ENCODE measurements at regions not wholly inside any gene's neighbourhood (a gene's known extent, or its start where the extent isn't known, plus 50 kb on each side); places are given as distances from the start of the nearest gene placed in this dataset.
A peak's percentile ranks its signal among the peaks of the same experiment; 100 is the strongest.

DNA sequence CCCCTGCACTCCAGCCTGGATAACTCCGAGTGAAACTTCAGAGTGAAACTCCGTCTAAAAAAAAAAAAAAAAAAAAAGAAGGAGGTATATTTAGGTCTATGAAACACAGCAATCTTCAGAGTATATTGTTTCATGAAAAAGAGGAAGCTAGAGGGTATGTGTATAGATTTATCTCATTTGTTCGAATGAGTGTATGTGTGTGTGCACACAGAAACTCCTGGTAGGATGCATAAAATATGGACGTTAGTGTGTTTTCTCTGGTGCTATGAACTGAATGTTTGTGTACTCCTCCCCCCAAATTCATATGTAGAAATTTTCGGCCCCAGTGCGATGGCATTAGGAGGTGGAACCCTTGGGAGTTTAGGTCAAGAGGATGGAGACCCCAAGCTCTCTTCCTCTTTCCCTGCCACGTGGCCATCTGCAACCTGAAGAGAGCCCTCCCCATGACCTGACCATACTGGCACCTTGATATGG, 98.6 kb upstream of the KLF13 start:
- intact Hi-C loops (cut with DNase I): no loop called here
- Histone ChIP-seq H3K27ac (no peak overlapping the region), H3K9me3 (no peaks in the 10 kb centered on the region), H3K4me1 (peaks cover 15% of the 10 kb centered on the region), H3K4me3 (no peak overlapping the region), H3K27me3 (no peaks in the 10 kb centered on the region), H3K36me3 (no peaks in the 10 kb centered on the region)
- DNase-seq: no peak
- TF ChIP-seq, protein P1, sequence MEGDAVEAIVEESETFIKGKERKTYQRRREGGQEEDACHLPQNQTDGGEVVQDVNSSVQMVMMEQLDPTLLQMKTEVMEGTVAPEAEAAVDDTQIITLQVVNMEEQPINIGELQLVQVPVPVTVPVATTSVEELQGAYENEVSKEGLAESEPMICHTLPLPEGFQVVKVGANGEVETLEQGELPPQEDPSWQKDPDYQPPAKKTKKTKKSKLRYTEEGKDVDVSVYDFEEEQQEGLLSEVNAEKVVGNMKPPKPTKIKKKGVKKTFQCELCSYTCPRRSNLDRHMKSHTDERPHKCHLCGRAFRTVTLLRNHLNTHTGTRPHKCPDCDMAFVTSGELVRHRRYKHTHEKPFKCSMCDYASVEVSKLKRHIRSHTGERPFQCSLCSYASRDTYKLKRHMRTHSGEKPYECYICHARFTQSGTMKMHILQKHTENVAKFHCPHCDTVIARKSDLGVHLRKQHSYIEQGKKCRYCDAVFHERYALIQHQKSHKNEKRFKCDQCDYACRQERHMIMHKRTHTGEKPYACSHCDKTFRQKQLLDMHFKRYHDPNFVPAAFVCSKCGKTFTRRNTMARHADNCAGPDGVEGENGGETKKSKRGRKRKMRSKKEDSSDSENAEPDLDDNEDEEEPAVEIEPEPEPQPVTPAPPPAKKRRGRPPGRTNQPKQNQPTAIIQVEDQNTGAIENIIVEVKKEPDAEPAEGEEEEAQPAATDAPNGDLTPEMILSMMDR (IDR thresholded peaks at IDR 0.05): no peak
- ATAC-seq: no peak

- Histone ChIP-seq H3K27ac (no peak overlapping the region), H3K4me3 (no peak overlapping the region), H3K4me1 (peaks cover 5% of the 10 kb centered on the region), H3K9me3 (no peaks in the 10 kb centered on the region), H3K27me3 (no peaks in the 10 kb centered on the region), H3K36me3 (no peaks in the 10 kb centered on the region)
- peak; percentile 94 for ATAC-seq
- TF ChIP-seq, protein P1 (IDR thresholded peaks at IDR 0.05): no peak
- peak; percentile 81 for DNase-seq
- intact Hi-C loops (cut with DNase I): no loop called here
Observed at GRCh38 chr15:31228980-31229826, 97.4 kb upstream of the KLF13 start.

DNA sequence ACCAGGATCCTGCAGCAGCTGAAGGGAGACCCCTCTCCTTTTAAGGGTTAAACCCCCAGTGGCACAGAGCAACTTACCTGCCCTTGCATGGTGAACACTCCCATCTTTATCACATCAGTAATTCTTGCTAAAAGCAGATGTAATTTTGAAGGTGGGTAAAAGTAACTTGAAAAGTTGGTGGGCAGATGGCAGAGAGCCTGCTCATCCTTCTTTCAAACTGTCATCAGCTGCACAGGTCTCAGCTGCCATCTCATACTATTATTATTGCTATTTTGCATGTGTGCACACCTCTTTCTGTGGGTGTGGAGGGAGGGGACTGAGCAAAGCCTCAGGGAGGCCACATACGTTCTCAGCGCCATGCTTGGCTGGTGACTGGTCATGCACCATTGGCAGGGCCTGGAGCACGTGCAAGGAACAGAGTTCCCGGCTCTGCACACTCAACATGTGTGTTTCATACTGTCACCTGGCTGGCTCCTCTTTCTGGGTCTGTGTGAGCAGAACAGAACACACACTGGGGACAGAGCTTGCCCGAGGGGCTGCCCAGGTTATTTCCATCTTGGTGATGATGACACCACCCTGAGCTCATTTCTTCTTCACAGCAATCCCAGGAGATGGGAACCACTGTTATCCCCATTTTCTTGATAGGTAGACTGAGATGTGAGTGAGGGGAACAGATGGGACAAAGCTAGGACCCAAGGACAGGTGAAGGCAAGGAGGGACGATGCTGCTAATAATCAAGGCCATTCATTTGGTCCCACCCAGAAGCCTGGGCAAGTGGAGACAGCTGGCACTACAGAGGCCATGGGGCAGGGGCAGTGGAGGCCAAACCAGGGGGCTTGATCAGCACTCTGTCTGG, 95.8 kb upstream of the KLF13 start:
- intact Hi-C loops (cut with DNase I): no loop called here
- TF ChIP-seq, protein P1 (IDR thresholded peaks at IDR 0.05): no peak
- ATAC-seq: no peak

GRCh38 chr15:31234815-31235214, 91.8 kb upstream of the KLF13 start:
- DNase-seq: no peak
- no peaks in the 10 kb centered on the region for H3K36me3 ChIP-seq
- H3K27ac ChIP-seq: no peak overlapping the region
- intact Hi-C loops (cut with DNase I): no loop called here
- H3K27me3 ChIP-seq: no peaks in the 10 kb centered on the region
- TF ChIP-seq, protein P1 (IDR thresholded peaks at IDR 0.05): no peak
- no peaks in the 10 kb centered on the region for H3K9me3 ChIP-seq
- H3K4me1 ChIP-seq: peaks cover 20% of the 10 kb centered on the region
- no peak overlapping the region for H3K4me3 ChIP-seq
- no peak for ATAC-seq

More for the DNA sequence above, 95.8 kb upstream of the KLF13 start:
- Histone ChIP-seq H3K27ac (no peak overlapping the region), H3K4me3 (no peak overlapping the region), H3K9me3 (no peaks in the 10 kb centered on the region), H3K27me3 (no peaks in the 10 kb centered on the region), H3K4me1 (peaks cover 5% of the 10 kb centered on the region), H3K36me3 (no peaks in the 10 kb centered on the region)
- no peak for DNase-seq

DNA sequence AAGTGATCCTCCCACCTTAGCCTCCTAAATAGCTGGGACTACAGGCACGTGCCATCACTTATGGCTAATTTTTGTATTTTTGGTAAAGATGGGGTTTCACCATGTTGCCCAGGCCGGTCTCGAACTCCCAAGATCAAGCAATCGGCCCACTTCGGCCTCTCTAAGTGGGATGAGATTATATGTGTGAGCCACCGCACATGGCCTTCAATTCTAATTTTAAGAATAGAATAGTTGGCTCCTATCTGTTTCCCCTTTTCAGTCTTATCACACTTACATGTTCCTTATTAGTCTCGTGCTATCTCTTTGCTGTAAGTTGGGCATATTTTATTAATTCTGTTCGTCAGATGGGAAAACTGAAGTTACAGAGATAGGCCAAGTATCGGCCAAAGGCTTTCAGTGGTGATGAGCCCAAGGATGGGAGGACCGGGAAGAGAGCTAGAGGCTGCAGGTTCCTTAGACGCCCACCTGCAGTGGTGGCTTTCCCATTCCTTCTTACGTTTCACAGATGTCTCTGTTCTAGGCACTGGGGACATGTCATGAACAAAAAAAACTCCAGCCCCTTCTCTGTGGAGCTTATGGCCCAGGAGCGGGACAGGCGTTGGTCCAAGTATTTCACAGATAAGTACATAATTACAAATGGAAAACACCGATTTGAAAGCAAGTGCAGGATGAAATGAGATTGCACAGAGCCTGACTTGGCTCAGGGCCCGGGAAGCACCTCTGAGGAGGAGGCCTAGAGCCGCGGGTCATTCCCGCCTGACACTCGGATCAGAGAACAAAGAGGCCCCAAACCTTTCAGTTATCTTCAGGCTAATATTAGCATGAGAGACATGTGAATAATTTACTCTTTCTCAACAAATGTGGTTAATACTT, 91.1 kb upstream of the KLF13 start:
- H3K27me3 ChIP-seq: no peaks in the 10 kb centered on the region
- no peak overlapping the region for H3K4me3 ChIP-seq
- ATAC-seq: no peak
- no peak for DNase-seq
- peak overlapping the region; percentile 34 for H3K27ac ChIP-seq
- H3K4me1 ChIP-seq: peaks cover 20% of the 10 kb centered on the region
- H3K9me3 ChIP-seq: no peaks in the 10 kb centered on the region
- no peaks in the 10 kb centered on the region for H3K36me3 ChIP-seq
- intact Hi-C loops (cut with DNase I): no loop called here
- TF ChIP-seq, protein P1 (IDR thresholded peaks at IDR 0.05): no peak

All from upper lobe of right lung (tissue), 1 donor.